ENCODE measurements at regions not wholly inside any gene's neighbourhood (a gene's known extent, or its start where the extent isn't known, plus 50 kb on each side); places are given as distances from the start of the nearest gene placed in this dataset.
"Not testable (repeated sequence)": the region's sequence is repeated elsewhere in the genome, so short reads cannot be mapped to it uniquely, and the experiment has no call there.

DNA sequence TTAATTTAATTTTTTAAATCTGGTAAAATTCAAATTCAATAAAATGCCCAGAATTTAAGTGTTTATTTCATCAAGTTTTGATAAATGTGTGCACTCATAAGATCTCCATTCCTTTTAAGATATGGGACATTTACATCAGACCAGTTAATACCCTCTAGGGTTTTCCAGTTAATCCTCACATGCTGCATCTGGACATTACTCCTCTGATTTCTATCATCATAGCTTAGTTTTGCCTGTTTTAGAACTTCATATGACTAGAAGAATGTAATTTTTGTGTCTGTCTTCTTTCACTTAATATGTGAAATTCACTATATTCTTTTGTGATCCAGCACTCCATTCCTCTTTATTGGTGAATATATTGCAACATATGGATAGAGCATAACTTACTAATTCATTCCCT is 727.7 kb upstream of the FAM241A start:
- H3K9me3 Mint-ChIP-seq, result peaks cover 0 to 12% (median 5%) of the 10 kb centered on the region in 5 donors

DNA sequence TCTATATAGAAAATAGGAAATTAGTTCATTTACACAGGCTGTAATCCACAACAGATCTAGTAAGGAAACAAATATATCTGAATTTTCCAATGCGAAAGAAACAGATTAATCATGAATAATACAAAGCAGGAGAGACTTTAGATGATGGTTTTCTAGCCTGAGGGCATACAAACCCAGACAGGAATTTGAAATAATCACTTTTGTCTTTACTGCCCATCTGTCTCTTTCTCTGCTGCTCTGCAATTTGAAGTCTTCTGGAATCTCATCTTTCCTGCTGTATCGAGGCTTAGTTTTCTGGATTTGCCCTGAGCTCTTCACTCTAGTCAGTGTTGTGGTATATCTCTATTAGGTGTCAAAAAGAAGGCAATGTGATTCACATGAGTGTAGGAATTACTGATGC is 711.8 kb upstream of the FAM241A start:
- Histone ChIP-seq H3K36me3 (ENCODE audit: insufficient read depth, low read length) (no peaks in the 10 kb centered on the region), H3K27me3 (ENCODE audit: insufficient read depth, low read length, poor library complexity, severe bottlenecking) (no peaks in the 10 kb centered on the region), H3K4me3 (ENCODE audit: low read length) (no peak overlapping the region), H3K4me1 (ENCODE audit: insufficient read depth, low read length) (no peaks in the 10 kb centered on the region), H3K9me3 (ENCODE audit: low read length) (no peaks in the 10 kb centered on the region), H3K27ac (ENCODE audit: low read depth, low read length) (no peak overlapping the region)
- ChIA-PET CTCF (no interaction called here), POLR2A (no interaction called here)
- no peak overlapping the region for H3K27ac Mint-ChIP-seq
- no peak for DNase-seq
- H3K27me3 Mint-ChIP-seq, result peaks cover 0 to 1% of the 10 kb centered on the region in 2 donors
- no peaks in the 10 kb centered on the region for H3K4me1 Mint-ChIP-seq
- peaks cover under 1 to 10% (median 4%) of the 10 kb centered on the region in 5 donors for H3K9me3 Mint-ChIP-seq
- H3K36me3 Mint-ChIP-seq, result no peaks in the 10 kb centered on the region
- no peak overlapping the region for H3K4me3 Mint-ChIP-seq

More for the DNA sequence above, 727.7 kb upstream of the FAM241A start:
- Histone ChIP-seq H3K27ac (ENCODE audit: low read depth, low read length) (no peak overlapping the region), H3K4me1 (ENCODE audit: insufficient read depth, low read length) (no peaks in the 10 kb centered on the region), H3K27me3 (ENCODE audit: insufficient read depth, low read length, poor library complexity, severe bottlenecking) (no peaks in the 10 kb centered on the region), H3K36me3 (ENCODE audit: insufficient read depth, low read length) (no peaks in the 10 kb centered on the region), H3K9me3 (ENCODE audit: low read length) (no peaks in the 10 kb centered on the region), H3K4me3 (ENCODE audit: low read length) (no peak overlapping the region)
- Mint-ChIP-seq H3K4me3 (no peak overlapping the region), H3K36me3 (no peaks in the 10 kb centered on the region), H3K27me3 (no peaks in the 10 kb centered on the region), H3K27ac (no peak overlapping the region), H3K4me1 (no peaks in the 10 kb centered on the region)
- ChIA-PET CTCF (no interaction called here), POLR2A (no interaction called here)
- no peak for DNase-seq

DNA sequence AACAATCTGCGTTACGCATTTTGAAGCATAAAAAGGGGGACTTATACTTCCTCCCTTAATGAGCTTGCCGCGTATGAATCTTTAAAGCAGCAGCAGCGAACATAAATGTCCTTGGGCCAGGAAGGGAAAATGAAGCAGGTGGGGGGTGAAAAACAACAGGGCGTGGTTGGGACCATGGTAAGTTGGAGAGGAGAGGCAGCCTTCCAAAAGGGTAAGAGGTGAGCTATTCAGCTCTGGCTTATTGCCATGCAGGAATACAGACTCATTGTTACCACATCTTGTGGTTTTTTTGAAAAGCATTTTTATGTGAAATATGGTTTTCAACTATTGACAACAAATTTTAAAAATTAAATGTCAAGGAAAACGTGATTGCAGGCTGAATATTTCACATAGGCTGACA is 710.7 kb upstream of the FAM241A start:
- no peaks in the 10 kb centered on the region for H3K4me1 Mint-ChIP-seq
- ChIA-PET POLR2A (no interaction called here), CTCF (no interaction called here)
- H3K4me1 ChIP-seq (ENCODE audit: insufficient read depth, low read length), result no peaks in the 10 kb centered on the region
- no peaks in the 10 kb centered on the region for H3K27me3 ChIP-seq (ENCODE audit: insufficient read depth, low read length, poor library complexity, severe bottlenecking)
- H3K4me3 Mint-ChIP-seq, result no peak overlapping the region
- H3K27me3 Mint-ChIP-seq, result peaks cover 0 to 1% of the 10 kb centered on the region in 2 donors
- H3K27ac Mint-ChIP-seq, result no peak overlapping the region
- no peaks in the 10 kb centered on the region for H3K9me3 ChIP-seq (ENCODE audit: low read length)
- H3K4me3 ChIP-seq (ENCODE audit: low read length), result no peak overlapping the region
- H3K36me3 ChIP-seq (ENCODE audit: insufficient read depth, low read length), result no peaks in the 10 kb centered on the region
- H3K9me3 Mint-ChIP-seq, result peaks cover 3 to 8% (median 6%) of the 10 kb centered on the region in 5 donors
- H3K27ac ChIP-seq (ENCODE audit: low read depth, low read length), result no peak overlapping the region
- H3K36me3 Mint-ChIP-seq, result no peaks in the 10 kb centered on the region
- no peak for DNase-seq

DNA sequence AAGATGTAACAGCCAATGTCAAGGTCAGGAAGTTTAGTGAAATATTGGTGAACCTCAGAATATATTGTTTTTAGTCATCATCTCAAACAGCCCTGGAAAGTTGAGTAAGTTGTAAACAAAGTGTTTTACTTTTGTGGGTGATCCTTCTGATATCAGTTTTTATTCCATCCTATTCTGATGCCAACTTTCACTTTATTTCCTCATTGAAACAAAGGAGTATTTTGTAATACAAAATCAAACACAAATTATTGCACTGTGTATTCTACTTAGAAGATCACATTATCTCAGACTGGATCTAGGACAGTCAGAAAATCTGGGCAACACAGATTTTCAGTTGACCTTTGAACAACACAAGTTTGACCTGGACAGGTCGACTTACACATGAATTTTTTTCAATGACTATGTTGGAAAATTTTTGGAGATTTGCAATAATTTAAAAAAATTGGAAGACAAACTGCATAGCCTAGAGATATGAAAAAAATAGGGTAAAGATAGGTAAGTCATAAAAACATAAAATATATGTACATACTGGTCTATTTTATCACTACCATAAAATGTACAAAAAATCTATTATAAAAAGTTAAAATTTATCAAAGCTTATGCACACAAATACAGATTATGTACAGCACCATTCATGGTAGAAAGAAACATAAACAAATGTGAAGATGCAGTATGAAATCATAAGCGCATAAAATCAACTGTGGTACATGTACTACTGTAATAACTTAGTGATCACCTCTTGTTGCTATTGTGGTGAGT is 709.1 kb upstream of the FAM241A start:
- no peak for DNase-seq
- Histone ChIP-seq H3K36me3 (ENCODE audit: insufficient read depth, low read length) (no peaks in the 10 kb centered on the region), H3K4me1 (ENCODE audit: insufficient read depth, low read length) (no peaks in the 10 kb centered on the region), H3K27me3 (ENCODE audit: insufficient read depth, low read length, poor library complexity, severe bottlenecking) (no peaks in the 10 kb centered on the region), H3K27ac (ENCODE audit: low read depth, low read length) (no peak overlapping the region), H3K9me3 (ENCODE audit: low read length) (no peaks in the 10 kb centered on the region), H3K4me3 (ENCODE audit: low read length) (no peak overlapping the region)
- H3K4me1 Mint-ChIP-seq, result no peaks in the 10 kb centered on the region
- H3K4me3 Mint-ChIP-seq, result no peak overlapping the region
- CTCF ChIA-PET, result no interaction called here
- POLR2A ChIA-PET, result no interaction called here
- no peaks in the 10 kb centered on the region for H3K36me3 Mint-ChIP-seq
- no peaks in the 10 kb centered on the region for H3K27me3 Mint-ChIP-seq
- peaks cover 3 to 13% (median 8%) of the 10 kb centered on the region in 5 donors for H3K9me3 Mint-ChIP-seq
- H3K27ac Mint-ChIP-seq, result no peak overlapping the region

DNA sequence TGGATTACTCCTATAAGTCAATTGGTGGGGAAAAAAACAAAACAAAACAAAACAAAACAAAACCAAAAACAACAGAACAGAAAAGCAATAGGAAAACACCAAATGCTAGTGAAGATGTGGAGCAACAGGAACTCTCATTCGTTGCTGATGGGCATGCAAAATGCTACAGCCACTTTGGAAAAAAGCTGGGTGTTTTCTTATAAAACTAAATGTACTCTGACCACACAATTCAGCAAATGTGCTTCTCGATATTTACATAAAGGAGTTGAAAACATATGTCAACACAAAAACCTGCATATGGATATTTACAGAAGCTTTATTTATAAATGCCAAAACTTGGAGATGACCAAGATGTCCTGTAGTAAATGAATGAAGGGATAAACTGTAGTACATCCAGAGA is 703.6 kb upstream of the FAM241A start:
- Histone ChIP-seq H3K27me3 (ENCODE audit: insufficient read depth, low read length, poor library complexity, severe bottlenecking) (no peaks in the 10 kb centered on the region), H3K4me1 (ENCODE audit: insufficient read depth, low read length) (no peaks in the 10 kb centered on the region), H3K36me3 (ENCODE audit: insufficient read depth, low read length) (no peaks in the 10 kb centered on the region), H3K9me3 (ENCODE audit: low read length) (no peaks in the 10 kb centered on the region), H3K27ac (ENCODE audit: low read depth, low read length) (no peak overlapping the region), H3K4me3 (ENCODE audit: low read length) (no peak overlapping the region)
- H3K9me3 Mint-ChIP-seq, result peaks cover 0 to 16% (median 8%) of the 10 kb centered on the region in 5 donors
- no peak overlapping the region for H3K27ac Mint-ChIP-seq
- H3K4me1 Mint-ChIP-seq, result no peaks in the 10 kb centered on the region
- no peaks in the 10 kb centered on the region for H3K27me3 Mint-ChIP-seq
- H3K4me3 Mint-ChIP-seq, result no peak overlapping the region
- DNase-seq, result no peak
- ChIA-PET CTCF (no interaction called here), POLR2A (no interaction called here)
- no peaks in the 10 kb centered on the region for H3K36me3 Mint-ChIP-seq

DNA sequence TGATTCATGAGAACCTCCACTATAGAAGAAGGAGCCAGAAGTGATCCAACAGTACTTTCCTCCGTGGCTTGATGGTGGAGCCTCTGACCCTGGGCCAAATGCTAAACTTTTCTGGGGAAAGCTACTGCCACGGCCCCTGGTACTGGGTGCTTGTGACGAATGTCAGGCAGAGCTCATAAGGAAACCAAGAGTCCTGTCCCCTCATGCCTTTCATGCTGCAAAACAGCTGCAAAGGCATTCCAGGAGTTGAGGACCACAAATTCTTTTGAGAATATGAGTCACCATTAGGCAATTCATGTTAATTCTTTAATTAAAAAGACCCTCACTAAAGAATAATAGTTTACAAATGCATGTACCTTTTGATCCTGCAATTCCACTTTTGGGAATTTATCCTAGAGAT is 700.4 kb upstream of the FAM241A start:
- H3K4me3 Mint-ChIP-seq, result not testable (repeated sequence)

DNA sequence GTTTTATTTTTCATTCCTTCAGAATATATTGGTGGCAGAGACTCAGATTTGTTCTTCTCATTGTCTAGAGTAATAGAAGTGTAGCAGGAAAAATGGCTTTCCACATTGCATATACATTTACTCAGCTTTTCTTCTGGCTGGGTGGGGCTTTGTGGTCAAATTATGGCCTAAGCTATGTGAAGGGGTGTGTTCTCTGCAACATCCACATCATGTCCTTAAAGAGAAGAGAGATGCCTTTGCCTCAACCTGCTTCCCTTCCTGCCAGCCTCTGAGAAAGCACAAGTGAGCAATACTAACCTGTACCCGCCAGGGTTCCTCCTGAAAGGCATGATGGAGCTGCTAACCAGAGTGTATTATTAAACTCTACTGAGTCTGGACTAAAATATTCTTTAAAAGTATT is 695.6 kb upstream of the FAM241A start:
- no peaks in the 10 kb centered on the region for H3K4me1 Mint-ChIP-seq
- Histone ChIP-seq H3K9me3 (ENCODE audit: low read length) (no peaks in the 10 kb centered on the region), H3K4me1 (ENCODE audit: insufficient read depth, low read length) (no peaks in the 10 kb centered on the region), H3K4me3 (ENCODE audit: low read length) (no peak overlapping the region), H3K36me3 (ENCODE audit: insufficient read depth, low read length) (no peaks in the 10 kb centered on the region), H3K27ac (ENCODE audit: low read depth, low read length) (no peak overlapping the region), H3K27me3 (ENCODE audit: insufficient read depth, low read length, poor library complexity, severe bottlenecking) (no peaks in the 10 kb centered on the region)
- H3K9me3 Mint-ChIP-seq, result peaks cover under 1 to 11% (median 7%) of the 10 kb centered on the region in 5 donors
- H3K4me3 Mint-ChIP-seq, result no peak overlapping the region
- no peaks in the 10 kb centered on the region for H3K36me3 Mint-ChIP-seq
- H3K27me3 Mint-ChIP-seq, result no peaks in the 10 kb centered on the region
- ChIA-PET CTCF (no interaction called here), POLR2A (no interaction called here)
- H3K27ac Mint-ChIP-seq, result no peak overlapping the region
- no peak for DNase-seq

More for the DNA sequence above, 700.4 kb upstream of the FAM241A start:
- H3K27ac Mint-ChIP-seq; H3K9me3 ChIP-seq (ENCODE audit: low read length); H3K4me1 Mint-ChIP-seq; H3K4me1 ChIP-seq (ENCODE audit: insufficient read depth, low read length); POLR2A ChIA-PET; H3K36me3 Mint-ChIP-seq; H3K4me3 ChIP-seq (ENCODE audit: low read length); H3K27ac ChIP-seq (ENCODE audit: low read depth, low read length); CTCF ChIA-PET; H3K27me3 Mint-ChIP-seq; H3K27me3 ChIP-seq (ENCODE audit: insufficient read depth, low read length, poor library complexity, severe bottlenecking); DNase-seq; H3K36me3 ChIP-seq (ENCODE audit: insufficient read depth, low read length): not testable (repeated sequence)
- peaks cover 3 to 23% (median 6%) of the 10 kb centered on the region in 5 donors for H3K9me3 Mint-ChIP-seq

DNA sequence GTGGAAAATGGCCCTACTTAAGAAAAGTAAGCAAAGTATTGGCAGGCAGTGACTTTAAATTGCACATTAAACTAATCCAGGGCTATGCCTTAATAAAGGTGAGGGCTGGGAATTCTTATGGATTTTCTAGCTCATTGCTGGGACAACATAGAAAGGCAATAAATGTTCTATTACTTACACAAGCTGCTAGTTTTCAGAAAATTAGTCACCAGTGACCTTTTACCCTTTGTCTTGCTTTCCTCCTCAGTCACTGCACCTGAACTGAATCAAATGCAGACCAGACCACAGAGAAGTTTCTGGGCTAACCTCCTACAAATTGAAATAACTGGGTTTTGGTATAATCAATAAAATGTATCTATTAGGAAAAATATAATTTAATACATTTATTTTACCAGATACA is 694.4 kb upstream of the FAM241A start:
- no peak overlapping the region for H3K4me3 ChIP-seq (ENCODE audit: low read length)
- H3K4me1 Mint-ChIP-seq, result no peaks in the 10 kb centered on the region
- no peaks in the 10 kb centered on the region for H3K36me3 ChIP-seq (ENCODE audit: insufficient read depth, low read length)
- ChIA-PET CTCF (no interaction called here), POLR2A (no interaction called here)
- no peak overlapping the region for H3K27ac Mint-ChIP-seq
- no peaks in the 10 kb centered on the region for H3K27me3 Mint-ChIP-seq
- no peak overlapping the region for H3K4me3 Mint-ChIP-seq
- H3K9me3 Mint-ChIP-seq, result peaks cover 2 to 11% (median 6%) of the 10 kb centered on the region in 5 donors
- no peak overlapping the region for H3K27ac ChIP-seq (ENCODE audit: low read depth, low read length)
- no peaks in the 10 kb centered on the region for H3K4me1 ChIP-seq (ENCODE audit: insufficient read depth, low read length)
- no peak for DNase-seq
- H3K36me3 Mint-ChIP-seq, result no peaks in the 10 kb centered on the region
- H3K27me3 ChIP-seq (ENCODE audit: insufficient read depth, low read length, poor library complexity, severe bottlenecking), result no peaks in the 10 kb centered on the region
- H3K9me3 ChIP-seq (ENCODE audit: low read length), result no peaks in the 10 kb centered on the region
